ENCODE measurements at regions not wholly inside any gene's neighbourhood (a gene's known extent, or its start where the extent isn't known, plus 50 kb on each side); places are given as distances from the start of the nearest gene placed in this dataset.
"Not testable (repeated sequence)": the region's sequence is repeated elsewhere in the genome, so short reads cannot be mapped to it uniquely, and the experiment has no call there.

DNA sequence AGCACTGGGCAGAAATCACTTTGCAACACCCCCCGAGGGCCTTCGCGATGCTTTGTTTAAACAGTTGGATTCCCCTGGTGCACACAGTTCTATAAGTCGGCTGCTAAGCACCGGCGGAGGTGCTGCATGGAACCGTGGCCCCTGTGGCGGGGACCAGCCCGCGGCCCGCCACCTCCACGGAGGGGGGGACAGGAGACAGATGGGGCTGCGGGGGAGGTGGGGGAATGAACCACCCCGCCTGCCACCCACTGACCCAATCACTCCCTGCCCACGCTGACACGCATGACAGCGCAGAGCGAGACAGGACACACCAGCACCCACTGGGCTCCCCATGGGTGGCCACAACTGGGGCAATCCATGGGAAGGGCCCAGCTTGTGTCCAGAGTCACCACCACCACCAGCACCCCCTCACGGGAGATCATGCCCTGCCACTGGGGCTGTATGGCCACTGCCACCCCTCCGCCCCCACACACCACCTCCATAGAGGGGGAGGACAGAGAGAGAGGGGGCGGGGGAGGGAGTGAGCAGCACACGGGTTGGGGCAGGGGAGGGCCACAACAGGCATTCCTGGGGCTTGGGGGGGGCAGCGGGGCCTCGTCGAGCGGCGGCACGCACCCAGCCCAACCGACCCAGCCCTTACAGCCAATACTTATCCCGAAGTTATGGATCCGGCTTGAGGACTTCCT lies 118.3 kb upstream of the ANKRD30BL start:
- no peak for DNase-seq (ENCODE audit: low read depth)
- H3K4me3 ChIP-seq (ENCODE audit: control insufficient read depth, low read depth, low read length) = no peak overlapping the region
- TF ChIP-seq, protein P1, sequence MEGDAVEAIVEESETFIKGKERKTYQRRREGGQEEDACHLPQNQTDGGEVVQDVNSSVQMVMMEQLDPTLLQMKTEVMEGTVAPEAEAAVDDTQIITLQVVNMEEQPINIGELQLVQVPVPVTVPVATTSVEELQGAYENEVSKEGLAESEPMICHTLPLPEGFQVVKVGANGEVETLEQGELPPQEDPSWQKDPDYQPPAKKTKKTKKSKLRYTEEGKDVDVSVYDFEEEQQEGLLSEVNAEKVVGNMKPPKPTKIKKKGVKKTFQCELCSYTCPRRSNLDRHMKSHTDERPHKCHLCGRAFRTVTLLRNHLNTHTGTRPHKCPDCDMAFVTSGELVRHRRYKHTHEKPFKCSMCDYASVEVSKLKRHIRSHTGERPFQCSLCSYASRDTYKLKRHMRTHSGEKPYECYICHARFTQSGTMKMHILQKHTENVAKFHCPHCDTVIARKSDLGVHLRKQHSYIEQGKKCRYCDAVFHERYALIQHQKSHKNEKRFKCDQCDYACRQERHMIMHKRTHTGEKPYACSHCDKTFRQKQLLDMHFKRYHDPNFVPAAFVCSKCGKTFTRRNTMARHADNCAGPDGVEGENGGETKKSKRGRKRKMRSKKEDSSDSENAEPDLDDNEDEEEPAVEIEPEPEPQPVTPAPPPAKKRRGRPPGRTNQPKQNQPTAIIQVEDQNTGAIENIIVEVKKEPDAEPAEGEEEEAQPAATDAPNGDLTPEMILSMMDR (IDR thresholded peaks at IDR 0.05; ENCODE audit: control insufficient read depth, insufficient read depth, low read depth, low read length, missing control alignments) = no peak

DNA sequence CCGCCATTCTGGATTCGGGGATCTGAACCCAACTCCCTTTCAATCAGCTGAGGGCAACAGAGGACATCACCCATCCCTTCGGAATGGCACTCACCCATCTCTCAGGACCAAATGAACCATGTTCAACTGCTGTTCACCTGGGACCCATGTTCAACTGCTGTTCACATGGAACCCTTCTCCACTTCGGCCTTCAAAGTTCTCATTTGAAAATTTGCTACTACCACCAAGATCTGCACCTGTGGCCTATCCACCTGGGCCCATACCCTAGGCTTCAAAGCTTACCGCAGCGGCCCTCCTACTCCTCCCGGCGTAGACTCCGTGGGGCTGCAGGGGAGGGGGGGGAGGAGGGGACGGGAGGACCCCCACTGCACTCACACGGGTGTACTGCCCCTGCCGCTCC lies 119.2 kb upstream of the ANKRD30BL start:
- H3K4me3 ChIP-seq (ENCODE audit: control insufficient read depth, low read depth, low read length) = no peak overlapping the region
- no peak for DNase-seq (ENCODE audit: low read depth)
- TF ChIP-seq, protein P1 (IDR thresholded peaks at IDR 0.05; ENCODE audit: control insufficient read depth, insufficient read depth, low read depth, low read length, missing control alignments) = no peak

DNA sequence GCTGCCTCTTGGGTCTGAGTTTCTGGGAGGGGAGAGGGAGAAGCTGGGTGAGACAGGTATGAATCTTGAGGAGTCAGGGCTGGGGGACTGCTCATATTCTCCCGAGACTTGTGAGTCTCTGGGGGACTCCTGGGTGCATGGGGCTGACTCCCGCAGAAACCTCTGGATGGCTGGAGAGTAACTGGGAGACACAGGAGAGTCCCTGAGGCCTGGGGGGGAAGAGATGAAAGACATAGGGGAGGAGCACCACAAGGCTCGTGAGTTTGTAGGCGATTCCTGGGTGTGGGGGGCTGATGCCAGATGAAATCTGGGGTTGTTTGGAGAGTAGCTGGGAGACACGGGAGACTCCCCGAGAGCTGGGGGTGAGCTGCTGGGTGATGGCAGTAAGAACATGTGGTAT lies 120.4 kb upstream of the ANKRD30BL start:
- not testable (repeated sequence) for DNase-seq (ENCODE audit: low read depth); H3K4me3 ChIP-seq (ENCODE audit: control insufficient read depth, low read depth, low read length)

DNA sequence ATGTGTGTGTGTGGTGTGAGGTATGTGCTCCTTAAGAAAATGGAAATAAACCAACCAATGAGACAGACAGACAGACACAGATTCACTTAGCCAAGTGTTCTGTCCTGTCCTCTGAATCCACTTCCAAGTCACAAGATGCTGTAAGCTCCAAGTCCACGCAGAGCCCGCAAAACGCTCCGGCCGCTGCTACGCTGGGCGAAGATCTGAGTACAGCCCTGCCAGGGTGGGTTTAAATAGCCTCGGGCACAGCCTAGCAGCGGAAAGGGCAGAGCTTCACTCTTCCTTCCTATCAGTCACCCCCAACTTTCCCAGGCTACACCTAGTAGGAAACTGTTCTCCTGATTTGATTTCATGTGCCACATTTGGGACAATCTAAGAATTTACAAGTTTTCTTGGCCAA lies 121.2 kb upstream of the ANKRD30BL start:
- TF ChIP-seq, protein P1 (IDR thresholded peaks at IDR 0.05; ENCODE audit: control insufficient read depth, insufficient read depth, low read depth, low read length, missing control alignments) = no peak
- no peak for DNase-seq (ENCODE audit: low read depth)
- H3K4me3 ChIP-seq (ENCODE audit: control insufficient read depth, low read depth, low read length) = no peak overlapping the region

DNA sequence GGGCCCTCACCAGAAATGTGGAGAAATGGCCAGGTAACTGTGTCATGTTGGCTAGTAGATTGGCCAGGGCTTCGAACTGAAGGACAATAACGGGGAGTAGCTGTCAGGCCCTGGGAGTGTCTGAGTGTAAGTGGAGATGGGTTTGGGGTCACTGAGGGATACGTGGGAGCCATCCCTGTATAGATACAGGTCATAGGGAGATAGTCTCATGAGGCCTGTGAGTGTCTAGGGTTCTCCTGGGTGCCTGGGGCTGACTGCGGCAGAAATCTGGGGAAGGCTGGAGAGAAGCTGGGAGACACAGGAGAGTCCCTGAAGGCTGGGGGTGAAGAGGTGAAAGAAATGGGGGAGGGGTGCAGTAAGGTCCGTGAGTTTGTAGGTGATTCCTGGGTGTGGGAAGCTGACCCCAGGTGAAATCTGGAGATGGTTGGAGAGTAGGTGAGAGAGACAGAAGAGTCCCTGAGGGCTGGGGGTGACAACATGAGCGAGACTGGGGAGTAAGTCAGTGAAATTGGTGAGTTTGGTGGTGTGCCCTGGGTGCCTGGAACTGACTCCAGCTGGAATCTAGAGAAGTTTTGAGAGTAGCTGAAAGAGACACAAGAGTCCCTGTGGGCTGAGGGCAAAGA lies 124.6 kb upstream of the ANKRD30BL start:
- DNase-seq (ENCODE audit: low read depth); H3K4me3 ChIP-seq (ENCODE audit: control insufficient read depth, low read depth, low read length): not testable (repeated sequence)

DNA sequence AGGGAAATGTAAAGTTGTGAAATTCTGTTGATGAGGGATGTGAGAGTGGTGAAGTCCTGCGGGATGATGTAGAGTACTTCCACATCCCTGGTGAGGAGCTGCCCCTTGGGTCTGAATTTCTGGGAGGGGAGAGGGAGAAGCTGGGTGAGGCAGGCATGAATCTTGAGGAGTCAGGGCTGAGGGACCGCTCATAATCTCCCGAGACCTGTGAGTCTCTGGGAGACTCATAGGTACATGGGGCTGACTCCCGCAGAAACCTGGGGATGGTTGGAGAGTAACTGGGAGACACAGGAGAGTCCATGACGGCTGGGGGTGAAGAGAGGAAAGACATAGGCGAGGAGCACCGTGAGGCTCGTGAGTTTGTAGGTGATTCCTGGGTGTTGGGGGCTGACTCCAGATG lies 126.2 kb upstream of the ANKRD30BL start:
- not testable (repeated sequence) for H3K4me3 ChIP-seq (ENCODE audit: control insufficient read depth, low read depth, low read length); DNase-seq (ENCODE audit: low read depth)

DNA sequence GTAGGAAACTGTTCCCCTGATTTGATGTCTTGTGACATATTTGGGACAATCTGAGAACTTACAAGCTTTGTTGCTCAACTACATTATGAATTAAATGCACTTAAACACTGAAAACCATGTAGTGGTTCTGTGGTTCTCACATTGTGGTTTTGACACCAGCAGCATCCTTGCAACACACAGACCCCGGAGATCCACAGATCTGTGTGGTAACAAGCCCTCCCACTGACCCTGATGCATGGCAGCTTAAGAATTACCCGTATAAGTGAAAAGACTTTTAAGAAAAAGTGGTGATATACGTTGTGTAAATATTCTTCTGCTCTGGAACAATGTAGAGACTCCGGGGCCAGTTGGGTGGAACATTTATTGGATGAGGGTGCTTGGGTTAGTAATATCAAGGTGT lies 127.4 kb upstream of the ANKRD30BL start:
- not testable (repeated sequence) for DNase-seq (ENCODE audit: low read depth); H3K4me3 ChIP-seq (ENCODE audit: control insufficient read depth, low read depth, low read length)

DNA sequence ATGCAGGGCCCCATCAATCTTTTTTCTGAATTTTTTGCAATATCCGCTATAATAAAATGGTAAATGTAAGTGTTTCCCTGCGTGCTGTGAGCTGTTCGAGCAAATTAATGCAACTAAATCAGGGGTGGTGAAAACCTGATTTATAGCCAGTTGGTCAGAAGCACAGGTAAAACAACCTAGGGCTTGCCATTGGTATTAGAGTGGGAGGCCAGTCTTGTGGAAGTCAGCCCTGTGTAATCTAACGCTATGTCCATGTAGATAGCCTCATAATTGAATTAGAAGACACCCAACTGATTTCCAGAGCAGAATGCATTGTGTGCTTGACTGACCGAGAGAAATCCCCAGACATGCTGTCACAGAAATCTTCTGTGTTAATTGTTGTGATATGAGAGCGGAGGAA lies 126.8 kb upstream of the GPR39 start:
- DNase-seq (ENCODE audit: low read depth); H3K4me3 ChIP-seq (ENCODE audit: control insufficient read depth, low read depth, low read length): not testable (repeated sequence)

DNA sequence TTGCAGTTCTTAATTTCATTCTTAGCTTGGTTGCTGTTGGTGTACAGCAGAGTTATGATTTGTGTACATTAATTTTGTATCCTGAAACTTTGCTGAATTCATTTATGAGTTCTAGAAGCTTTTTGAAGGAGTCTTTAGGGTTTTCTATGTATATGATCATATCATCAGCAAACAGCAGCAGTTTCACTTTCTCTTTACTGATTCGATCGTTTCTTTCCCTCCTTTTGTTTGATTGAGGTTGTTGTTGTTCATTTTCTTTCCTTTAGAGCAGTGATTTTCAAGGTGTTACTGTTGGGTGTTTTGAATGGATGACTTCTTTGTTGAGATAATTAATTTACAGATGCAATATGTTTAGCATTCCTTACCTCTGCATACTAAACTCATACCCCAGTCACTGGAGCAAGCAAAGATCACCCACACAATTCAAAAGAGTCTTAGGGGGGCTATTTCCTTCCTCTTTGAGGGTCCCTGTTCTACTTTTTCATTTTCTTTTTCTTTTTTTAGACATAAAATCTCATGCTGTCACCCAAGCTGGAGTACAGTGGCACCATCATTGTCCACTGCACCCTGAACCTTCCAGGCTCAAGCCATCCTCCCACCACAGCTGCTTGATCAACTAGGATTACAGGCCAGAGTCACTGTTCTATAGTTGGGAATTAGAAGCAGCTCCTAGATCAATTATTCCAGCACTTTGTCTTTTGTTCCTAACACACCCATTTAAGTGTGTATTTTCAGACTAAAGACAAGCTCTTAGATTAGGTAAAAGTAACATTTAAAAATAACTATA lies 115.8 kb upstream of the GPR39 start:
- not testable (repeated sequence) for H3K4me3 ChIP-seq (ENCODE audit: control insufficient read depth, low read depth, low read length)

DNA sequence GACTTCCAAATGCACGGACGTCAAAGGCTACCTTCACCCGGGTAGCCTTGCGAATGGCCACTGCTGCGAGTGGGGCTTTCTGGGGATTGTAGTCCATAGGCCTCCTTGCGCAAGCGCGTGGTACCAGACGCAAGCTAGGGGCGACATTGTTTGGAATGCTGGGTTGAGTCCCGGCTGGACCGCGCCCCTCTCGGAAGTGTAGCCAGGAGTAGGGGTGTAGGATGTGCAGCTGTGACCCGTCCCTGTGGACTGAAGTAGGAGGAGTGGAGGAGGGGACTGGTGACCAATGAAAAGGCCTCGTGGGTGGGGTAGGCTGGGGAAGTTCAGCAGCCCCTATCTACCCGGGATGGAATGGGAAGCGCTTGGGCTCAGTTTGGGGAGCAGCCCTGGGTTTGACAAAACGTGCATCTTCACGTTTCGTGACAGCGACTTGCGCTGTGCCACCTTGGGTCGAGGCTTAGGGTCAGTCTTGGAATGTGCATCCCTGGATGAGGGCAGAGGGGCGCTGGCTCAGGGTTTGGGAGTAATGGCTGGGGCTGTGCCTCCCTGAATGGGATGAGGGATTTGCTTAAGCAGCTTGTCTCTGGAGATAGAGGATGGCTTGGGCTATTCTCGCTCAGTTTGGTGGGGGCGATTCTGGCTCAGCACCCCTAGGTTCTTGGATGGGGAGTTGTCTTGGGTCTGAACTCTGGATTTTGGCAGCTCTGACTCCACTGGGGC lies 111.8 kb upstream of the GPR39 start:
- peak overlapping the region; percentile 33 for H3K4me3 ChIP-seq (ENCODE audit: control insufficient read depth, low read depth, low read length)
- DNase-seq (ENCODE audit: low read depth) = not testable (repeated sequence)

More for the DNA sequence above, 115.8 kb upstream of the GPR39 start:
- not testable (repeated sequence) for DNase-seq (ENCODE audit: low read depth)

DNA sequence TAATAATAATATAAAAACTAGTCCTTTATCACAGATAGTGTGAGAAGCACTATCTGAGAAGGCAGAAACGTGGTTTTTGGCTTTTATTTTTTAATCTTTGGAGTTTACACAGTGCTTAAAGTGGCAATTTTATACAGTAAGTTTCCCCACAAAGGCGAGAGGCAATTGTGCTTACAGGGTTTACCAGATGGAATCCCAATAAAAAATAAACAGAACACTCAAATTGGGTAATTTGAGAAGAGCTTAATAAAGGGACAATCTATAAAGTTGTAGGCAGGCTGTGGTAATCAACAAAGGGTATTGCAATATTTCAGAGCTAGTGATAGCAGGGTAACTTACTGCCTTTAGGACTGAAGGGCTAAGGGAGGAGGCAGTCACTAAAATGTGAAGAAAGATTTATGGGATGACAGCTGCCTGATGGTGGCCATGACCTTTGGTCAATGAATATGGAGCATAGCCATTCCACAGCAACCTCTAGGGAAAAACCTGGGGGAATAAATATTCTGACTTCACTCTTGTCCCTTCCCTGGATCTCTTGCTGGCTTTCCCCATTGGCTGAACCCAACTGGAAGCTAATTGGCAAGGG lies 108.9 kb upstream of the GPR39 start:
- not testable (repeated sequence) for H3K4me3 ChIP-seq (ENCODE audit: control insufficient read depth, low read depth, low read length); DNase-seq (ENCODE audit: low read depth)

DNA sequence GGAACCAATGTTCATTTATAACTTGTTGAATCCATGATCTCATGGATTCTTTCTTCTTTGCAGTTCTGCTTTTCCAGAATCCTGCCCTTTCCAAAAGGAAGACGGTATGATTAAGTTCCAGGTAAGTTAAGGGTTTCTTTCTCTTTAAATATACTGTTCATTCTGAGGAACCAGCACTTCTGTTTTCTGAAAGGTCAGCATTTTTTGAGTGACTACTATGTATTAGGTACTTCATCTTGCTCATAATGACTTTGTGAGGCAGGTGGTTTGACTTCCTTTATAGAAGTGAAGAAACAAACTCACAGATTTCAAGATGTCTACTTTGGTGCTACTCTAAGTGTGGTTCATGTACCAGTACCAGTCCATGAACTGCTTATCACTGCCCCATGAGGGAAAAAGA lies 107.4 kb upstream of the GPR39 start:
- not testable (repeated sequence) for H3K4me3 ChIP-seq (ENCODE audit: control insufficient read depth, low read depth, low read length); DNase-seq (ENCODE audit: low read depth)

DNA sequence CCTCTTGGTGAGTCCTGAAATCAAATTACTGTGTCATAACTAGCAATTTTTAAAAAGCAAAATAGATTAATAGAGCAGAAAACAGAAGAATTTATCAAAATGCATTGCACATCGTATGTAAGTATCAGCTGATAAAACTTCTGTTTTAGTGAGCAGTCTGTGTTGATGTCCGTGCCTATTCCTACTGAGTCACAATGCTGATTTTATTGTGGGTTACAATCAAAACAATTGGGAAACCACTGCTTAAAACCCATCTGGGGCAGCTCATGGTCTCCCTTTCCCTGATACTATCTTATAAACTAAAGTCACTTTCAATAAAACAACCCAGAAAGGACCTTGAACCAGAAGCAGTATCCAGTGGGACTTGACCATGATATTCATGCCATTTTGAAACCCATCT lies 101.1 kb upstream of the GPR39 start:
- DNase-seq (ENCODE audit: low read depth); H3K4me3 ChIP-seq (ENCODE audit: control insufficient read depth, low read depth, low read length): not testable (repeated sequence)
